NCI-H2227 (cell line): ENCODE measurements at regions not wholly inside any gene's neighbourhood (a gene's known extent, or its start where the extent isn't known, plus 50 kb on each side); places are given as distances from the start of the nearest gene placed in this dataset.

Experiments
- DNase-seq: peaks from one replicate; lab custom pipeline; 2025; ENCODE audit not compliant: unreplicated experiment; lab: John Stamatoyannopoulos, UW

DNA sequence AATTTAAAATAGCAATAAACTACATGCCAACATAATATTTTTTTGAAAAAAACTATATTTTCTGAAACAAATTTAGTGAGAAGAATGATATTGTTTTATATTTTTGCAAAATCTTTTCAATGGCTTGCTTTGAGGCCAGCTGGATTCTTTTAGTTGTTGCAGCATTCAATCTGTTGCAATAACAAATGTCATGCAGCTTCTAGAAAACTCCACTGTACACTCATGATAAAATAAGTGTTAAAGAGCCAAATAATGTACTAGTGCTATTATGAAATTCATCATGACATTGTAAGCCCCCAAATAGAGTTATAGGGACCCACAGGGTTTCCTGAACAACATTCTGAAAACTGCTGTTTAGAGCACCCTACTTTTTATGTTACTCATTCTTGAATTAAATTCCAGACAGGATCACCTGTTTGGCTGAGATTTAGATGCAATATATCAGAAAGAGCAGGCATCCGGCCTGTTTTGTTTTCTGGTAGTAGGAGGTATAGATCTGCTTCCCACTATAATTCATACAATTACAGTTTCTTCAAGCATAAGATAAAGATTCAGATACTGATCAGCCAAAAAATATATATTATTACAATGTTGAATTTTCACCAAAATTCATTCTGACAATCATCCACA, 703.0 kb upstream of the ZNF385D start:
- DNase-seq, result no peak

DNA sequence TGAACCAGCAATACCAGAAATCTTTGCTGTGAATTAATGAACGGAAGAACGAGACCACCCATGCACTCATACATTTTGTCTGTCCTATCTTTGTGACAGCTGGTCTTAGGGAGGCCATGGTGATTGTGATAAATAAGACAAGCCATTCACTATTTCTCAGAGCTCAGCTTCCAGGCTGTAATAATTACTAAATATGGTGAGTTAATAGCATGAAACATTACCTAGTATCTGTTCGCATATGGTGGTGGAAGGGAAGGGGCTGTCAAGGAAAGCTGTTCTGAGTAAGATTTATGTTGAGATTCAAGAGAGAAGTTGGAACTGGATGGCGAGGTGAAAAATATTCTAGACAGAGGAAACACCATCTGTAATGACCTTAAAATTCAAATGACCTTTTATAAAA, 719.0 kb upstream of the ZNF385D start:
- DNase-seq, result no peak

DNA sequence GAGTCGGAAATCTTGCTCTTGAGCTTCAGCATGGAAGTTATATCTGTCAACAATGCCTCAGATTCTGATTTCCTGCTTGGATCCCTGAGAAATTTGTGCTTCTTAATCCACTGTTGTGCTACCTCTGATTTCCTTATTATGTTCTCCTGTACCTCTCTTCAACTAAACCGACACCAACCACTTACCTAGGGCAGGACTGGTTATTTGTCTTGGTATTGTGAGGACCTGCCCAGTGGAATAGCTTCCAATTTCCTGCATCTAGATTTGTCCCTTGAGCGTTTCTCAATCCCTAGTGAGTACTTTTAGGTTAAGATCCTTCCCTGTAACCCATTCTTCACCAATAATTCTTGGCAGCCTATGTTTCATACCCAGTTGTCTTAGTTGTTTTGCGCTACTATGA, 720.5 kb upstream of the ZNF385D start:
- DNase-seq, result no peak

DNA sequence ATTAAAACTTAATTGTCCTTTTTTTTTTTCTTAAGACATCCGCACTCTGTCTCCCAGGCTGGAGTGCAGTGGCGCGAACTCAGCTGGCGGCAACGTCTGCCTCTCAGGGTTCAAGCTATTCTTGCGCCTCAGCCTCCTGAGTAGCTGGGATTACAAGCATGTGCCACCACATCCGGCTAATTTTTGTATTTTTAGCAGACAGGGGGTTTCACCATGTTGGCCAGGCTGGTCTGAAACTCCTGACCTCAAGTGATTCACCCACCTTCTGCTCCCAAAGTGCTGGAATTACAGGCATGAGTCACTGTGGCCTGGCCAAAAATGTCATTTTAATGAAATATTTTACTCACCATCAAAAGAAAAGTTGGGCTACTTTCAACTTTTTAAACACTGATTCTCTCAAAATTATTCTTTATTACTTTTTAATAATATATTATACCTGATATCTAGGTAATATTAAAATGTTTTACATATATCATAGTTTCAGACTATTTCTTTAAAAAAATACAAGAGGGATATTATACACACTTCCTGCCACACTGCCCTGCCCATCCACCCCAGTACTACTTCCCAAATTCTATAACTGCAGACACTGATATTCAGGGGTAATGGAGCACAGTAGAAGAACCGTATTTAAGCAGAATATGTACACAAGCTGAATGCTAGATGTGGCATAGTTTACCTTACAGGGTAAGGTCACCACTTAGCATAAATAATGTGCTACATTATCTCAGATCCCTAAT, 723.9 kb upstream of the ZNF385D start:
- no peak for DNase-seq

DNA sequence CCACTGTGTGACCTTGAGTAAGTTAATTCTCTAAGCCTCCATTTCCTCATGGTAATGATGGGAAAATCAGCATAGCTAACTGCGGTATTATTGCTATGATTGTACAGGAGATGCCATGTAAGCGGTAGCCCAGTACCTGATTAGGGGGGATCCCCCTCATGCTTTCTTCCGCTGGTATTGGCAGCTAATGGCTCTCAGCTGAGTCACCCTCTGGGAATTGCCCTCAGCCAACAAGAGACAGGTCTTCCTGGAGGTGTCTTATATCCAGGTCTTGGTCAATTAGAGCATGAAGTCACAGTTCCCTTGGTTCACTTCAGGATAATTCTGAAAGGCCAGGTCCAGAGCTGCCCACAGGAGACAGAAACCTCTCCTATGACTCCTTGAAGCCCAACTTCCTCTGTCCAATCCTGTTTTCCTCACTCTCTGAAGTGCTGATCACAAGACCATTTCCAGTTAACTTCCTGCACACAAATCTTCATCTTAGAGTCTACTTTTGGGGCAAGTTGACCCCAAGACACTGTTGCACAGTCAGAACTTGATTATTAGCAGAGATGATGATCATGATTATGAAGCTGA, 724.7 kb upstream of the ZNF385D start:
- no peak for DNase-seq

DNA sequence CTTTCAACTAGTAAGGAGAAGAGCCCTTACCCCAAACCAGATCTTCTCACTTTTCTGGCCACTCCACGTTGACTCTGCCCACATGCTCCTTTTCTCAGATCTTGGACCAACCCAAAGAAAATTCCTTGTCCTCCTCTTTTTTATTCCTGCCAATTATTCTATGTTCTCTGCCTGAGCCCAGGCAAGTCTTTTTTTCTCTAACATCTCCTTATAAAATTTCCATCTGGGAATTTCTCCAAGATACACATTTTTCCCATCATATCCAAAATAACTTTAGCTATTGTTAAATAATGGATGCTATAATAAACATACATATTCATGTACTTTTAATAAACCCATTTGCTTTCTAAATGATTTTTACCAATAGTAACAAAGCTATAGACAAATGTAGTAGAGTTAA, 726.0 kb upstream of the ZNF385D start:
- DNase-seq, result no peak

DNA sequence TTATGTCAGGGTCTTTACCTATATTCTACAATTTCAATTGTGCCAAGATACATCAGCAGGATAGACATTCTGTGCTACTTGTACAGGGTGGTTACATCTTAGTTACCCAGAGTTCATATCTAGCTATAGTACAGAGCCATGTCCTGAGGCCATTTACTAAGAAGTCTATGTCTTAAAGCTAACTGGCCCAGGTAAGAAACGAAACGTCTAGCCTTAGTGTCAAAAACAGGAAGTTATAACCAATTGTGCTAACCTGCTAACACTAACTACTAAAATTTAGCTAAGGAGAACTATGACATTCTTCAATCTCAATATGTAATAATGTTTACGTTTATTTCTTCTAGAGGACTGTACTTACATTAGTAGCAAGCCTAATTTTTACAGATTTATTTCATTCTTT, 717.2 kb upstream of the UBE2E2 start:
- no peak for DNase-seq

DNA sequence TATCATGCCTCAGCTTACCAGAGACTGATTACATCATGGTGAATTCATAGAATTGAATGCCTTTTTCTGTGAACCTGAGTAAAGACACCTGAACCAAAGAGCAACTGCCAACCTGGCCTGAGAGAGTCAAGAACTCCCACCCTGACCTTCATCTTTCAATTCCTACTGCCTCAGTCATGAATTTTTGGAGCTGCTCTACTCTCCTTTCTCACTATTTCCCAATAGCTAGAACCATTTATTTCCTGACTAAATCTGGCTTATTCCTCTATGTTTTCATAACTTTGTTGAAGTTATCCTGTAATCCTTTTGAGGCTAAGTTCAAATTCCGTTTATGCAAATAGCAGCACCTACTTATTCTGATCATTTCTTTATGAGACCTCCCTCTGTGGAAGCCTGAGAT, 712.4 kb upstream of the UBE2E2 start:
- no peak for DNase-seq

DNA sequence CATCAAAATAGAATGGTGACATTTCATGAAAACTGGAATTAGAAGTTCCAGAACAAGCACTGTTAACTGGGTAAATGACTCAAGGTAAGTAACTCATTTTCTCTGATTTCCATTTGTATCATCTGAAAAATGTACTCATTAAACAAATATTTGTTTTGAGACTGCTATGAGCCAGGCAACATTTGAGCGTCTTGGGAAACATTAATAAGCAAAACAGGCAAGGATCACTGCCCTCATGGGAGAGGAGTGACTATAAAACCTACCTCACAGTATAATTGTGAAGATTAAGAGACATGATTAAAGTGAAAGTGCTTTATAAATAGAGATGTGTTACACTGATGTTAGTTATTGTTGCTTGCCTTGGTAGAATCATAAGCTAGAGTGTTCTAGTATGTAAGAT, 711.8 kb upstream of the UBE2E2 start:
- DNase-seq, result no peak

DNA sequence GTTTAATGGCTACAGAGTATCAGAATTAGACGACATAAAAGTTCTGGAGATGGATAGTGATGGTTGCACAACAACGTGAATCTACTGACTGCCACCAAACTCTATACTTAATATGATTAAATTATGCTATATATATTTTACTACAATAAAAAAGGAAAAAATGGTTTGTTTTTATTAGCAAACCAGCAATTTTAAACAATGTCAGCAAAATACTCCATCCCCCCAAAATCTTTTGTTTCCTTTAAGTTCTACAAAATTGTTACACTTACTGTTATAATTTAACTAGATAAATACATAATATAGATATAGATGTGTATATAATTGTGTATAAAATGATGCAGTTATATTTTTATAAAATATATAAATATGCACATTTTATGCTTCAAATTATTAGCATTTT, 710.8 kb upstream of the UBE2E2 start:
- no peak for DNase-seq

DNA sequence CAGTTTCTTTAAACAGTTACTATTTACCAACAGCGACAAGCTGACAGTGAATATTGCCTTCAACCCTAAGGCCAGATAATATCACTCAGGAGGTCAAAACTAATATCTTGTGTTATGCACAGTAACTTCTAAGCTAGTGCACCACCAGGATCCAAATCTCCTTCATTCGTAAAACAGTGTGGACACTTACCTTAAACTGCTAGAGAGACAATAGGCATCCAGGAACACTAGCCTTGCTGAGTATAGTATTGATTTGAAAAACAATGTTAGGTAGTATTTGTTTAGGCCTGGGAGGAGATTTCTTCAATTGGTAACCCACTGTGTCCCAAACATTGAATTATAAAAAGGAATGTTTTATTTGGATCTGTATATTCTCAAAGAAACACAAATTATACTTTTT, 707.9 kb upstream of the UBE2E2 start:
- no peak for DNase-seq

DNA sequence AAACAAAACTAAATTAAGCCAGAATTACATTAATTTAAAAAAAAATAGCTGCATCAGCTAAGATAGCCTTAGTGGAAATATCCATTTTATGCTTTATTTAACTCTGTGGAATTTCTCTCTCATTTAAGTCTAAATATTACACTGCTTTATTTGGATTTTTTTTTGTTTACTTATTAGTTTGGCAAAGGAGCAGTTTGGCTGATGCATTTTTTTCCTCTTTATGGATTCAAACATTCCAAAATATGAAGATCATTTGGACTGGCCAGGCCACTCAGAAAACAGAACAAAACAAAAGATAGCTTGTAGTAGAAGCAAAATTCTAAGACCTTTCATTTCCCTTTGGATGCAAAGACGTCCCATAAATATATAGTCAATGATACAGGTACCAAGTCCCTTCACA, 707.3 kb upstream of the UBE2E2 start:
- DNase-seq, result no peak

DNA sequence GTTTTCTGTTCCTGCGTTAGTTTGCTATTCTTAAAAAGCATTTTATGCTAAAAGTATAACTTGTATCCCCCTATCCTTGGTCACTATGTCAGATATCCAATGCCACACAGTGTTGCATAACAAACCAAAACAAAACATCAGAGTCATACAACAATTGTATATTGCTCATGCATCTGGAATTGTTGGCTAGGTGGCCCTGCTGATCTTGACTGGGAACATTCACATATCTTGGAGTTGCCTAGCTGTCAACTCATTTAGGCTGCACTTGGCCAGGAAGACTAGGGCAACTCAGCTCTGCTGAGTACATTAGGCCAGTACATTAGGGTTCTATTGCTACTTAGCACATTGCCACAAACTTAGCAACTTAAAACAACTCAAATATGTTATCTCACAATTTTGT, 706.5 kb upstream of the UBE2E2 start:
- no peak for DNase-seq

DNA sequence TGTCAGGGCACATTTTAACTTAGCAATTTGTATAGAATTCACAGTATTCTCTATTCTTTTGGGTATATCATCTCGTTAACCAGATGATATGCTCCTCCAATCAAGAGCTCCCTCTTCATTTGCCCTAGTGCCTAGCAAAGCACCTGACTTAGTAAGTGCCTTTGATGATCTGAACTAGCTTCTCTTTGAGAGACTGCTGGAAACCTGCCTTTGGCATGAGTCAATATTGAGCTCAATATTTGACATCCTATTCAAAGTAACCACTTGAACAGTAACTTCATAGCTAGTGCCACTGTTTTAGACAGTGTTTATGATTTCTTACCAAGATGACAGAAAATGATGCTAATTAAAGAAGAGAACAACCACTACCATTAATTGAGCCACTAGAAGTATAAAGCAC, 696.3 kb upstream of the UBE2E2 start:
- no peak for DNase-seq

DNA sequence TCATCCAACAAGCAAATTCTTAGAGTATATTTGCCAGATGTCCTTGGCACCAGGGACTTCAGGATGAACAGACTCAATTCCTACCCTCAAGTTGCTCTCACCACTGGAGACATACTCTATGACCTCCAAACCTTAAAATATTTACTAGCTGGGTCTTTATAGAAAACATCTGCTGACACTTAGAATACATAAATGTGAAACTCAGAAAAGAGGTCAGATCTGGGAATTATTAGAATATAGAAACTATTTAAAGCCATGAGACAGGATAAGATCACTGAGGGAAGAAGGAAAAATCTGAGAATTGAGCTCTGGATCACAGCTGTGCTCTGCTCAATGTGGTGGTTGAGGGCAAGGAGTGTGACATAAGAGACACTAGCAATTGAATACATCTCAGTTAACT, 695.4 kb upstream of the UBE2E2 start:
- no peak for DNase-seq

DNA sequence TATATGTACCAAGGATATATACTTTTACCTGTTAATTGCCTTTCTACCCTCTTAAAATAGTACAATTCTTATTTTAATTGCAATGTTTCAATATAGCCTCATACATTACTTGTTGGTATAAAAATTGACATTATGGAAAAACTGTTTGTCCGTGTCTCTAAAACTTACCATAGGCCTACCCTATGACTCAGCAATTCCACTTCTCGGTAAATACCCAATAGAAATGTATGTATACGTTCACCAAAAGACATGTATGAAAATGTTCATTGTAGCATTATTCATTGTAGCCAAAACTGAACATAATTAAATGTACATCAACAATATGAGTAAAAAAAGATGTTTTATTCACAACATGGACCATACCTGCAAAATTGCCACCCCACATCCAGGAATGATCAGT, 679.2 kb upstream of the UBE2E2 start:
- DNase-seq, result no peak

DNA sequence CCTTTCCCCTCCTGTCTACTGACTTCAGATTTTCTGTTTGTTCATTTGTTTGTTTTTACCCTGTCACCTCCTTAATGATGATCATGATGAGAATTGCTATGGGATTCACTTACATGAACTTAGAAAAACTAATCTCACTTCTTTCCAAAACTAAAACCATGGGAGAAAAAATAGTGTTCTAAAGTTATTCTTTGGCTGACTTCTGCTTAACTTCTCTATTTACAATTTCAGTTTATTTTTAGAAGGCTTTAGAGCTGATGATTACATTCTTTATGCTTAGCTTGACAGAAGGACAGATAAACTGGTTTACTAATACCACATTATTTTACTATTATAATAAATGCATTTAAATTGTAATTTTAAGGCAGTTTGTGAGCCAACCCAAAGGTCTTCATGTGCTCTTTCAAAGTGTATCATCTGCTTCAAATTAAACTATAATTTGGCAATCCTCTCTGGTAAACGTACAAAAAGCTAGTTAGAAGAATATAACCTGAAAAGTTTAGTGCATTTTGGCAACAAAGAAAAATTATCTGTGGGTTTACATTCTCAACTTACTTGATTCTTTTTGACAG, 676.8 kb upstream of the UBE2E2 start:
- no peak for DNase-seq

DNA sequence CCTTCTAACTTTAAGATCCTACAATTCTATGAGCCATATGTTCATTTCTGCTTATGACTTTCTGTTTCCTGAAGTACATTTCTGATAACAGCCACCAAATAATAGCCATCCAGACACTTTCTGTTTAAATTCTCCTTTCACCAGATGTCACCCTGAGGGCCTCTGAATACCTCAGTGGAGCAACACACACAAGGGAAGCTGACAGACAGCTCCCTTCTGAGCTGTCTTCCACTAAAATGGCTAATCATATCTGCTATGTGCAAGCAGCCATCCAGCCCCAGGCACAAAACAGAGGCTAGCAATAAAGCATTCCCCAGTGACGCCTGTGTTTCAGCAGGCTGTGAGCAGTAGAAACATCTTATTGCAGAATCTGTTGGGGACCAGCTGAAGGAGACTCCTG, 666.6 kb upstream of the UBE2E2 start:
- no peak for DNase-seq

DNA sequence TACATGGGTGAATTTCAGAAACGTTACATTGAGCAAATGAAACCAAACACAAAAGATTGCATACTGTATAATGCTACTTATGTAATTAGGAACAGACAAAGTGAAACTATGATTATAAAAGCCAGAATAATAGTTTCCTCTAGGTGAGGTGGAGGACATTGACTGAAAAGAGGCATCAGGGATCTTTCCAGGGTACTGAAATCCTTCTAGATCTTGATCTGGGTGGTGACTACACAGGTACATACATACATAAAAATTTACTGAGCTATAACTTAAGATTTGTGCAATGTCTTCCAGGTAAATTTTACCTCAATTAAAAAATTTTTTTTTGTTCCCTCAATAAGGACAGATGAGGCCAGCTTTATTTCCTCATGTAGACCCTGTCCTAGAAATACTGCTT, 665.6 kb upstream of the UBE2E2 start:
- DNase-seq, result no peak

DNA sequence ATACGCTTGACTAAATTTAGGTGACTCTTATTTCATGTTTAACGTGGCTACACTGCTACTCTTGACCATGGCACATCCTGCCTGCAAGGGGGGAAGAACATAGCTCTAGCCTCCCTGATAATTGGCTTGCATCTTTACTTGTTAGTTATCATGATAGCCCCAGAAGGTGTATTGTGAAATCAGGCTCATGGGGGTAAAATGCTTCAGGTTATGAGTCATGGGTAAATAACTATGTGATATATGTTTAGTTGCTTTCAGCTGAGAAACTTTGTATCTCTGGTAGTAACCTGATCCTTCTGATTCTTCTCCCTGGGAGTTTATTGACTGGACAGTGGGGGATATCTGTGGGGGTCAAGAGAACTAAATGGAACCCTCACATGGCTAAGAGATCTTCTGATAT, 660.8 kb upstream of the UBE2E2 start:
- no peak for DNase-seq

DNA sequence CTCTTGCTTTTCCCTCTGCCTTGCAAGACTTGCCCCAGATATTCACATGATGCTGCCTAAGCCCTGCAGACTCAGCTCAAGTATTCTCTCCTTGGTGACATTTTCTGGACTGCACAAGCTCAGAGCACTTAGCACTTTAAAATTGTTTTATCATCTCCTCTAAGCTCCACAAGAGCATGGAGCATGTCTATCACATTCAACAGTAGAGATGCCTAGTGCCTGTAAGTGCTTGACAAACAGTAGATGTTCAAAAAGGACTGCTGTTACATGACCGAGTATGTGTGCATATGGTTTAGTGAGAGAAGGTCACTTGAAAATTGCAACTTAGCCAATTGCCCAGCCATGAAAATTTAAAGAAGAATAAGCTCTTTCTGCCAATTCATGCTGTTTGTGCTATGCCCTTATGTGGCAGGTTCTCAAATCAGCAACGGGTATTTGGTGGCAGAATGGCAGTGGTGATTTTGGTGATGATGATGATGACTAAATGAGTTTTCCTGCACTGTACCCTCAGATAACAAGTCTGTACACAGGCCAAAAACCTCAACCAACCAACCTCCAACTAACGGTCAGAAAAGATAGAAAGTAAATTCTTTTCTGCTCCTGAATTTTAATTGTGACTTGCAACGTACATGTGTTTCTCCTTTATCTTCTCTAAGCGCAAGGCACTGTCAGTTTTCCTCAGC, 647.2 kb upstream of the UBE2E2 start:
- no peak for DNase-seq

DNA sequence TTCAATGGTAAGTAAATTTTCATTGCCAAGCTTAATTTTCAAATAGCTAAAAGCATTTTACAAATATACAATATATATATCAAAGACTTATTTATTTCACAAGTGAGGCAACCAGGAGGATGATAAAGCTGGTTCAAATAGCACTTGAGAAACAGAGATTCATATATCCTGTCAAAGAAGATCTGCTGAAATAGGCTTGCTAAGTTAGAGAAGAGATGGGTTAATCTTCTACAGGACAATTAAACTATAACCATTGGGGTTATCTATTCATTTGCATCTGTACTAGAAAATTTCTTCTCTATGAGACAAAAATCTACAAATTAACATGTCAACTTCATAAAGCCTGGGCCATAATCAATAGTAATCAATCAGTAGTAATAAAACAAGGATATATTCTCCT, 637.7 kb upstream of the UBE2E2 start:
- DNase-seq, result no peak
